AG04450 (cell line): ENCODE measurements at regions not wholly inside any gene's neighbourhood (a gene's known extent, or its start where the extent isn't known, plus 50 kb on each side); places are given as distances from the start of the nearest gene placed in this dataset.

Experiments used
- CTCF ChIA-PET: fragments of 300-600, 350-600 bp; formaldehyde crosslinking; extraction: SDS; loops from one replicate; lab custom pipeline; 2022; ENCODE audit warnings: antibody characterized with exemption, inconsistent platforms; lab: Charles Lee
- POLR2A ChIA-PET: fragments of 350-600 bp; formaldehyde crosslinking; extraction: SDS; loops from one replicate; lab custom pipeline; 2021; ENCODE audit warnings: antibody characterized with exemption, inconsistent platforms; lab: Yijun Ruan, JAX
- DNase-seq: peaks from one replicate; pipeline ENCODE4 v3.0.0-alpha.2; 2011; ENCODE audit warnings: low read depth, low spot score
- H3K27ac ChIP-seq: one replicate; pipeline ENCODE4 v1.5.1; 2012; ENCODE audit warnings: low read depth, low read length, control low read depth
- H3K27me3 ChIP-seq: one replicate; pipeline ENCODE4 v1.6.0; 2012; ENCODE audit warnings: low read length; ENCODE audit not compliant: control insufficient read depth, insufficient read depth
- H3K4me3 ChIP-seq: 2 replicates; pipeline ENCODE4 v1.5.1; 2011; ENCODE audit warnings: mild to moderate bottlenecking, low read depth, low read length, control low read depth
- H3K9me3 ChIP-seq: 2 replicates; pipeline ENCODE4 v1.5.1; 2012; ENCODE audit warnings: low read length; ENCODE audit not compliant: control insufficient read depth, insufficient read depth
- CTCF ChIP-seq: IDR thresholded peaks from 2 replicates; pipeline ENCODE4 v1.5.1; 2011; ENCODE audit warnings: low read depth, low read length, control low read depth, inconsistent platforms

- CTCF ChIA-PET = no interaction called here
- TF ChIP-seq CTCF = no peak
- H3K27ac ChIP-seq = no peak overlapping the region
Observed at GRCh38 chr2:23029111-23029510, 355.9 kb upstream of the KLHL29 start.

DNA sequence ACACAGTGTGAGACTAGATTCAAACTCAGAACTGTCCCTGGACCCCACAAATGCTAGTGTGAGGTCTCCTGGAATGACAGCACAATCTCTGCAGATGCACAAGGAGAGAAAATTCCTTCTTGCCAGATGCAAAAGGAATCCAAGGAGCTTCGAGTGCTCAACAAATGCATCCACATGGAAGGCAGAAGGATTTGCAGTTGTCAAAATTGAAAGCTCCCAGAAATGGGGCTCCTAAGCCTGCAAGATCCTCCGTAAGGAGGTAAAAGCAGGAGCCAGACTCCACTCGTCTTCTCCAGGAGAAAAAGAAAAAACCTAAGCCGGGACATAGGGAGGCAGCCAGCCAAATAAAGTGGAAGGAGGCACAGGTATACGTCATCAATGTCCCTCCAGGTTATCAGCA is 355.0 kb upstream of the KLHL29 start:
- TF ChIP-seq CTCF = no peak
- ChIA-PET CTCF (no interaction called here), POLR2A (no interaction called here)
- no peak for DNase-seq
- H3K9me3 ChIP-seq = peaks cover 3% of the 10 kb centered on the region; the same call in 1 of the 2 replicates
- no peak overlapping the region for H3K27ac ChIP-seq
- no peak overlapping the region for H3K4me3 ChIP-seq
- H3K27me3 ChIP-seq = no peaks in the 10 kb centered on the region

More at GRCh38 chr2:23029111-23029510, 355.9 kb upstream of the KLHL29 start:
- peaks cover 11% of the 10 kb centered on the region for H3K9me3 ChIP-seq
- H3K4me3 ChIP-seq = no peak overlapping the region
- DNase-seq = no peak
- POLR2A ChIA-PET = no interaction called here
- no peaks in the 10 kb centered on the region for H3K27me3 ChIP-seq

GRCh38 chr2:23034996-23035395 is 350.0 kb upstream of the KLHL29 start:
- Histone ChIP-seq H3K9me3 (no peaks in the 10 kb centered on the region; the same call in 1 of the 2 replicates), H3K27ac (no peak overlapping the region), H3K27me3 (no peaks in the 10 kb centered on the region), H3K4me3 (no peak overlapping the region)
- ChIA-PET CTCF (interaction anchor here (0.6 kb wide), 1 partner anchor 428 kb away, joined by 3 read pairs; no protein-coding TSS in a partner anchor), POLR2A (no interaction called here)
- no peak for TF ChIP-seq CTCF
- no peak for DNase-seq

DNA sequence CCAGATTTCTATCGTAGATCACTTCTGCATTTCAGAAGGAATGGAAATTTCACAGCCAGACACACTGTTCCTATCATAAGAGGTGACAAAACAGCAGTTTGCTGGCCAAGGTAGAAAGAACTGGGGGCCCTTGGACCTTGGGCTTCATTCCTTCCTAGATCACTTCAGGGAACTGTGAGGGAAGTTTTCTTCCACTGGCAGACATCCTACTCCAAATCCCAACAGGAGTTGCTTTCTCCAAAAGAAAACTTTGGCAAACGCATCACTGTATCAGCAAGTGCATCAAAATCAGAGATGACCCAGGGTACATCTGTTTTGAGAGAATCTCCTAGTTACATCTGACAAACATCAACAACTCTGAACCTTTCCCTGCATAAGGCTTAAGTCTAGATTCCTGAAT is 348.4 kb upstream of the KLHL29 start:
- TF ChIP-seq CTCF = no peak
- DNase-seq = no peak
- no peaks in the 10 kb centered on the region for H3K27me3 ChIP-seq
- ChIA-PET POLR2A (no interaction called here), CTCF (no interaction called here)
- peaks cover 3% of the 10 kb centered on the region for H3K9me3 ChIP-seq
- H3K4me3 ChIP-seq = no peak overlapping the region
- no peak overlapping the region for H3K27ac ChIP-seq

- POLR2A ChIA-PET = no interaction called here
- no peak for TF ChIP-seq CTCF
- H3K9me3 ChIP-seq = peaks cover 5% of the 10 kb centered on the region
- H3K27me3 ChIP-seq = no peaks in the 10 kb centered on the region
- no peak for DNase-seq
- CTCF ChIA-PET = no interaction called here
- no peak overlapping the region for H3K4me3 ChIP-seq
- H3K27ac ChIP-seq = no peak overlapping the region
Observed at GRCh38 chr2:23037596-23037995, 347.4 kb upstream of the KLHL29 start.
